SK-N-SH (cell line): ENCODE measurements at regions not wholly inside any gene's neighbourhood (a gene's known extent, or its start where the extent isn't known, plus 50 kb on each side); places are given as distances from the start of the nearest gene placed in this dataset.

Source experiments
- CTCF ChIA-PET: fragments of 300-600, 350-600 bp; formaldehyde crosslinking; extraction: SDS; loops from one replicate; lab custom pipeline; 2021; lab: Yijun Ruan, JAX
- POLR2A ChIA-PET: fragments of 350-600 bp; sonication (Branson Sonifier 250); formaldehyde crosslinking; extraction: SDS; loops from one replicate; lab custom pipeline; 2020; ENCODE audit warnings: antibody characterized with exemption, inconsistent platforms; lab: Yijun Ruan, JAX
- DNase-seq: peaks from one replicate; pipeline ENCODE4 v3.0.0; 2012
- H2AFZ ChIP-seq: fragments of 200-600 bp; sonication (generic); 2 replicates; pipeline ENCODE4 v1.8.1; 2016; ENCODE audit warnings: antibody characterized with exemption, mild to moderate bottlenecking, low read depth
- H3F3A ChIP-seq: fragments of 200-600 bp; sonication (generic); replicated peaks from 2 replicates; pipeline ENCODE3; 2016; ENCODE audit warnings: antibody characterized with exemption, mild to moderate bottlenecking; ENCODE audit not compliant: insufficient read depth
- H3K27ac ChIP-seq, 2 experiments: fragments of 200-500 bp in 1 of 2; fragments of 200-600 bp in 1 of 2; sonication (Bioruptor generic) in 1 of 2; sonication (generic), shearing (Covaris generic) in 1 of 2; 2 replicates each; pipeline versions ENCODE4 v1.5.1 to v1.6.1; 2014 to 2016; ENCODE audit warnings: low read depth in 2 of 2, inconsistent platforms in 1 of 2, low read length in 1 of 2, mild to moderate bottlenecking in 1 of 2, mixed read lengths in 1 of 2
- H3K27me3 ChIP-seq: fragments of 200-600 bp; sonication (generic), shearing (Covaris generic); 2 replicates; pipeline ENCODE4 v1.6.1; 2016; ENCODE audit warnings: mixed run types; ENCODE audit not compliant: insufficient read depth
- H3K36me3 ChIP-seq, 2 experiments: fragments of 200-500 bp in 1 of 2; fragments of 200-600 bp in 1 of 2; sonication (Bioruptor generic) in 1 of 2; sonication (generic) in 1 of 2; replicated peaks in 1 of 2; 2 replicates each; pipeline versions ENCODE3 to v1.5.1; 2014 to 2016; ENCODE audit warnings: low read length in 1 of 2, mild to moderate bottlenecking in 1 of 2; ENCODE audit not compliant: insufficient read depth in 2 of 2, control insufficient read depth in 1 of 2
- H3K4me1 ChIP-seq, 2 experiments: fragments of 200-500 bp in 1 of 2; fragments of 200-600 bp in 1 of 2; sonication (Bioruptor generic) in 1 of 2; sonication (generic), shearing (Covaris generic) in 1 of 2; 2 replicates each; pipeline versions ENCODE4 v1.5.1 to v1.6.1; 2014 to 2016; ENCODE audit warnings: low read depth in 1 of 2, low read length in 1 of 2, mixed run types in 1 of 2; ENCODE audit not compliant: insufficient read depth in 2 of 2, control insufficient read depth in 1 of 2
- H3K4me2 ChIP-seq: fragments of 200-600 bp; sonication (generic), shearing (Covaris generic); 2 replicates; pipeline ENCODE4 v1.6.1; 2017; ENCODE audit warnings: mixed run types
- H3K4me3 ChIP-seq, 2 experiments: fragments of 200-500 bp in 1 of 2; fragments of 200-600 bp in 1 of 2; sonication (Bioruptor generic) in 1 of 2; sonication (generic), shearing (Covaris generic) in 1 of 2; 2 replicates each; pipeline versions ENCODE4 v1.5.1 to v1.8.1; 2014 to 2016; ENCODE audit warnings: low read depth in 2 of 2, inconsistent platforms in 1 of 2, low read length in 1 of 2, mild to moderate bottlenecking in 1 of 2, mixed read lengths in 1 of 2, moderate library complexity in 1 of 2
- H3K79me2 ChIP-seq: fragments of 200-600 bp; sonication (generic); 2 replicates; pipeline ENCODE4 v1.8.1; 2017; ENCODE audit warnings: mild to moderate bottlenecking; ENCODE audit not compliant: insufficient read depth
- H3K9ac ChIP-seq: fragments of 200-600 bp; sonication (generic); 2 replicates; pipeline ENCODE4 v1.6.1; 2017; ENCODE audit warnings: mixed run types
- H3K9me2 ChIP-seq: fragments of 200-600 bp; sonication (generic); 2 replicates; pipeline ENCODE4 v1.6.1; 2017; ENCODE audit warnings: mixed run types
- H3K9me3 ChIP-seq: fragments of 200-600 bp; sonication (generic); 2 replicates; pipeline ENCODE4 v1.6.1; 2017; ENCODE audit warnings: mixed run types, mild to moderate bottlenecking, moderate library complexity
- H4K20me1 ChIP-seq: fragments of 200-600 bp; sonication (generic); 2 replicates; pipeline ENCODE4 v1.6.1; 2017; ENCODE audit warnings: mild to moderate bottlenecking, mixed run types; ENCODE audit not compliant: insufficient read depth
- CHD2 ChIP-seq: fragments of 150-350 bp; IDR thresholded peaks from 2 replicates; pipeline ENCODE4 v1.6.1; 2018; ENCODE audit warnings: low read length; ENCODE audit not compliant: partially characterized antibody
- FOSL2 ChIP-seq: IDR thresholded peaks from 2 replicates; pipeline ENCODE4 v1.4.0; 2012; ENCODE audit warnings: low read depth, mild to moderate bottlenecking, moderate library complexity, borderline replicate concordance
- FOXJ3 ChIP-seq: sonication (generic); formaldehyde crosslinking; IDR thresholded peaks from 2 replicates; pipeline ENCODE4 v1.5.1; 2020; ENCODE audit warnings: mild to moderate bottlenecking, missing genetic modification reagents
- GABPA ChIP-seq: IDR thresholded peaks from 2 replicates; pipeline ENCODE4 v1.4.0; 2012; ENCODE audit warnings: low read depth, mild to moderate bottlenecking
- GATA2 ChIP-seq: sonication (generic); formaldehyde crosslinking; IDR thresholded peaks from 2 replicates; pipeline ENCODE4 v1.5.0; 2020; ENCODE audit warnings: mild to moderate bottlenecking, missing genetic modification reagents
- JUND ChIP-seq: IDR thresholded peaks from 2 replicates; pipeline ENCODE4 v1.4.0; 2012
- MEF2A ChIP-seq: IDR thresholded peaks from 2 replicates; pipeline ENCODE4 v1.4.0; 2012; ENCODE audit warnings: low read depth, borderline replicate concordance
- MXI1 ChIP-seq: IDR thresholded peaks from 2 replicates; pipeline ENCODE4 v1.6.1; 2012; ENCODE audit warnings: mild to moderate bottlenecking, low read depth, low read length, improper control_type of control experiment
- NFIC ChIP-seq: IDR thresholded peaks from 2 replicates; pipeline ENCODE4 v1.4.0; 2012; ENCODE audit warnings: borderline replicate concordance
- SMC3 ChIP-seq: IDR thresholded peaks from 2 replicates; pipeline ENCODE4 v1.6.1; 2012; ENCODE audit warnings: low read depth, low read length, improper control_type of control experiment
- TAF1 ChIP-seq: IDR thresholded peaks from 2 replicates; pipeline ENCODE4 v1.6.1; 2012; ENCODE audit warnings: low read depth, mild to moderate bottlenecking, low read length, moderate library complexity, borderline replicate concordance
- TCF12 ChIP-seq: IDR thresholded peaks from 2 replicates; pipeline ENCODE4 v1.4.0; 2012
- TEAD4 ChIP-seq: IDR thresholded peaks from 2 replicates; pipeline ENCODE4 v1.4.0; 2012; ENCODE audit warnings: mild to moderate bottlenecking, borderline replicate concordance; ENCODE audit not compliant: insufficient read depth
- YY1 ChIP-seq: IDR thresholded peaks from 2 replicates; pipeline ENCODE4 v1.4.0; 2012; ENCODE audit warnings: low read depth, mild to moderate bottlenecking
- TF ChIP-seq, protein P1 (sequence below): fragments of 150-350 bp; IDR thresholded peaks from 2 replicates; pipeline ENCODE4 v1.6.1; 2017; ENCODE audit warnings: antibody characterized with exemption, low read length, low read depth, borderline replicate concordance
- TF ChIP-seq, protein P2 (sequence below): IDR thresholded peaks from 2 replicates; pipeline ENCODE4 v1.4.0; 2012; ENCODE audit warnings: low read depth, borderline replicate concordance
- TF ChIP-seq, protein P3 (sequence below): IDR thresholded peaks from 2 replicates; pipeline ENCODE4; 2012
- TF ChIP-seq, protein P4 (sequence below): IDR thresholded peaks from 2 replicates; pipeline ENCODE4 v1.4.0; 2012; ENCODE audit warnings: low read depth, borderline replicate concordance
- TF ChIP-seq, protein P5 (sequence below): IDR thresholded peaks from 2 replicates; pipeline ENCODE4 v1.4.0; 2012; ENCODE audit warnings: low read depth

DNA sequence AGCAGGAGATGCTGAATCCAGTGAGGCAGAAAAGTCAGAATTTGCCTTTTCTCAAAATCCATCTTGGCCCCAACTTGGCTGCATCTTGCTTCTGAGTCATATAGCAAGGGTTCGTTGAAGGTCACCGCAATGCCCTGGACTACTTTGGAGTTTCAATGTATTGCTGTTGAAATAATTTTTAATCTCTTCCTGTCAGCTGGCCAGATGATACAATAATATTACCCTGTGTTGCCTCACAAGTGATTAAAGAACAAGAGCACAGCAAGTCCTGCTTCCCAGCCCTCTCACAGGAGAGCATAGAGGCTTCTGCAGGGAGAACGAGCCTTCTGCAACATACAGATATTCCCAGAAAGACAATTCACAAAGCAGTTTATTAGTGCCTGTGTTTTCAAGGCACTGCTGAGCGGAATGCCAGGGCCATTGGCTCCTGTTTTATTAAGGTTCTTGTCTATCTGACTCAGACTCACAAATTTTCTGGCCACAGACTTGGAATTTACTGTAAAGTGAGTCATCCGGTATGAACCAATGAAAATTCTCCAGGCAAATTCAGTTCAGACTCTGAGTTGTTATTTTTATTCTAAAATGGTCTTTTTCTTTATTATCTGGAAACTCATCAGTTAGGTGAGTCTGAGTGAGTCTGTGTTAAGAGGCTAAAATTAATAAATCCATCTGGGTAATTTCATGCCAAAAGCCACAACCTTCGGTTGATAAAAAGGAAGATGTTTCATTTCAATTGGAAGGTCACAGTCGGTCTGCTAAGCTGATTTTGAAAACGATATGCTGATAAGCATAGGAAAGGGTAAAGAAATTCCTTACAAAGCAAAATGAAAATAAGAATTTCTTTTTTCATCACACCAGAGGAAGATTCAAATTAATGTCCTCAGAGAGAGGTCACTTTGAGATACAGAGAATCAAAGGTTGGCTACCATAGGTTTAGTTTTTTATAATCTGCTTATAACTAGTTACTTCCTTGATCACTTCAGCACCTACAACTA lies 289.4 kb upstream of the STXBP5 start (continued):
- TF ChIP-seq GABPA = no peak; the same call in 1 of the 2 replicates
- no peak for TF ChIP-seq SMC3
- TF ChIP-seq YY1 = no peak
- TF ChIP-seq, protein P1, sequence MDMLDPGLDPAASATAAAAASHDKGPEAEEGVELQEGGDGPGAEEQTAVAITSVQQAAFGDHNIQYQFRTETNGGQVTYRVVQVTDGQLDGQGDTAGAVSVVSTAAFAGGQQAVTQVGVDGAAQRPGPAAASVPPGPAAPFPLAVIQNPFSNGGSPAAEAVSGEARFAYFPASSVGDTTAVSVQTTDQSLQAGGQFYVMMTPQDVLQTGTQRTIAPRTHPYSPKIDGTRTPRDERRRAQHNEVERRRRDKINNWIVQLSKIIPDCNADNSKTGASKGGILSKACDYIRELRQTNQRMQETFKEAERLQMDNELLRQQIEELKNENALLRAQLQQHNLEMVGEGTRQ = no peak
- TF ChIP-seq NFIC = peak; percentile 84
- TF ChIP-seq, protein P2, sequence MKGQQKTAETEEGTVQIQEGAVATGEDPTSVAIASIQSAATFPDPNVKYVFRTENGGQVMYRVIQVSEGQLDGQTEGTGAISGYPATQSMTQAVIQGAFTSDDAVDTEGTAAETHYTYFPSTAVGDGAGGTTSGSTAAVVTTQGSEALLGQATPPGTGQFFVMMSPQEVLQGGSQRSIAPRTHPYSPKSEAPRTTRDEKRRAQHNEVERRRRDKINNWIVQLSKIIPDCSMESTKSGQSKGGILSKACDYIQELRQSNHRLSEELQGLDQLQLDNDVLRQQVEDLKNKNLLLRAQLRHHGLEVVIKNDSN = no peak
- TF ChIP-seq, protein P3, sequence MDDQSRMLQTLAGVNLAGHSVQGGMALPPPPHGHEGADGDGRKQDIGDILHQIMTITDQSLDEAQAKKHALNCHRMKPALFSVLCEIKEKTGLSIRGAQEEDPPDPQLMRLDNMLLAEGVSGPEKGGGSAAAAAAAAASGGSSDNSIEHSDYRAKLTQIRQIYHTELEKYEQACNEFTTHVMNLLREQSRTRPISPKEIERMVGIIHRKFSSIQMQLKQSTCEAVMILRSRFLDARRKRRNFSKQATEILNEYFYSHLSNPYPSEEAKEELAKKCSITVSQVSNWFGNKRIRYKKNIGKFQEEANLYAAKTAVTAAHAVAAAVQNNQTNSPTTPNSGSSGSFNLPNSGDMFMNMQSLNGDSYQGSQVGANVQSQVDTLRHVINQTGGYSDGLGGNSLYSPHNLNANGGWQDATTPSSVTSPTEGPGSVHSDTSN = peak; percentile 89
- no peak for TF ChIP-seq CHD2
- no peak for TF ChIP-seq MXI1
- TF ChIP-seq TEAD4 = peak; percentile 92

DNA sequence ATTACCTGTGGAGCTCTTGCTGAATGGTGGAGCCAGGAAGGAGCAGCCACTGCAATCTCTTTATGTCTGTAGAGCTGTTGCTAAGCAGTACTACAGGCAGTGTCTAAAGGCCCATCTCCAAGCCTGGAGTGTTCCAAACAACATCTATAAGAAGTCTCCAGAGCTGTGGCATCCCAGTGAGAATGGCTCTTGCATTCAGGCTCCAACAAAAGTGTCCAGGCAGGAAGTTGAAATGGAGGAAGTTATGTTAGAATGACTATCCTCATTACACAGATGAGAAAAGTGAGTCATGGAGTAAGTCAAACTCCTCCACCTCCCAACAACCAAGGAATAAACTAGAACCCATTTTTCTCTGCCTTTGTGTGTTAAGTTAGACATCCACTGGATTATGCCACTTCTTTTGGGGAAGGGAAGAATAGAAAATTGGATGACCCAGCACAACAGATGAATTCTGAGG lies 288.5 kb upstream of the STXBP5 start:
- CTCF ChIA-PET = interaction anchor here (0.6 to 1.4 kb wide), 2 partner anchors 55 to 1643 kb away, joined by 3 to 4 read pairs; no protein-coding TSS in a partner anchor
- peaks cover 36% of the 10 kb centered on the region for H3F3A ChIP-seq
- H3K27ac ChIP-seq = peak overlapping the region; percentile 97 to 100
- H3K9me2 ChIP-seq = no peaks in the 10 kb centered on the region
- TF ChIP-seq TCF12 = peak; percentile 26; the same call in 1 of the 2 replicates
- peak; percentile 48; the same call in 1 of the 2 replicates for TF ChIP-seq TAF1
- TF ChIP-seq, protein P3 = peak; percentile 66
- TF ChIP-seq, protein P4, sequence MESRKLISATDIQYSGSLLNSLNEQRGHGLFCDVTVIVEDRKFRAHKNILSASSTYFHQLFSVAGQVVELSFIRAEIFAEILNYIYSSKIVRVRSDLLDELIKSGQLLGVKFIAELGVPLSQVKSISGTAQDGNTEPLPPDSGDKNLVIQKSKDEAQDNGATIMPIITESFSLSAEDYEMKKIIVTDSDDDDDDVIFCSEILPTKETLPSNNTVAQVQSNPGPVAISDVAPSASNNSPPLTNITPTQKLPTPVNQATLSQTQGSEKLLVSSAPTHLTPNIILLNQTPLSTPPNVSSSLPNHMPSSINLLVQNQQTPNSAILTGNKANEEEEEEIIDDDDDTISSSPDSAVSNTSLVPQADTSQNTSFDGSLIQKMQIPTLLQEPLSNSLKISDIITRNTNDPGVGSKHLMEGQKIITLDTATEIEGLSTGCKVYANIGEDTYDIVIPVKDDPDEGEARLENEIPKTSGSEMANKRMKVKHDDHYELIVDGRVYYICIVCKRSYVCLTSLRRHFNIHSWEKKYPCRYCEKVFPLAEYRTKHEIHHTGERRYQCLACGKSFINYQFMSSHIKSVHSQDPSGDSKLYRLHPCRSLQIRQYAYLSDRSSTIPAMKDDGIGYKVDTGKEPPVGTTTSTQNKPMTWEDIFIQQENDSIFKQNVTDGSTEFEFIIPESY = no peak
- TF ChIP-seq TEAD4 = no peak
- TF ChIP-seq MEF2A = no peak
- TF ChIP-seq FOXJ3 (CRISPR knock-in tag) = no peak
- TF ChIP-seq SMC3 = no peak
- no peak for TF ChIP-seq MXI1
- TF ChIP-seq JUND = peak; percentile 63
- TF ChIP-seq, protein P5, sequence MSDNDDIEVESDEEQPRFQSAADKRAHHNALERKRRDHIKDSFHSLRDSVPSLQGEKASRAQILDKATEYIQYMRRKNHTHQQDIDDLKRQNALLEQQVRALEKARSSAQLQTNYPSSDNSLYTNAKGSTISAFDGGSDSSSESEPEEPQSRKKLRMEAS = no peak
- no peak for TF ChIP-seq YY1
- no peak for TF ChIP-seq NFIC
- TF ChIP-seq FOSL2 = peak; percentile 66; the same call in 1 of the 2 replicates
- no peak for TF ChIP-seq GATA2 (CRISPR knock-in tag)
- TF ChIP-seq, all 33 proteins: peak for 5
- Histone ChIP-seq H3K4me2 (peak overlapping the region; percentile 76), H3K36me3 (no peaks in the 10 kb centered on the region), H3K27me3 (no peaks in the 10 kb centered on the region), H3K9ac (peak overlapping the region; percentile 99), H3K79me2 (peaks cover 7% of the 10 kb centered on the region; the same call in 1 of the 2 replicates), H4K20me1 (no peaks in the 10 kb centered on the region), H2AFZ (peak overlapping the region; percentile 40), H3K9me3 (no peaks in the 10 kb centered on the region), H3K4me1 (peaks cover 19 to 21% of the 10 kb centered on the region in 2 experiments; a peak in 3 of 4 replicates), H3K4me3 (peak overlapping the region; percentile 26 to 59; a peak in 3 of 4 replicates)
- no peak for DNase-seq
- POLR2A ChIA-PET = no interaction called here
